ENCODE measurements at regions not wholly inside any gene's neighbourhood (a gene's known extent, or its start where the extent isn't known, plus 50 kb on each side); places are given as distances from the start of the nearest gene placed in this dataset.

- ChIA-PET POLR2A (no interaction called here), RAD21 (ENCODE audit: low non-redundant PET in 1 of 2, low total read pairs in 2 of 2, uncharacterized antibody in 2 of 2, unreplicated experiment in 2 of 2) (no interaction called here), CTCF (interaction anchor here (9.1 kb wide), 1 partner anchor 172 kb away, joined by 232 read pairs; no protein-coding TSS in a partner anchor)
- H3K36me3 ChIP-seq (ENCODE audit: control insufficient read depth in 1 of 2, insufficient read depth in 2 of 2, low read length in 2 of 2) = no peaks in the 10 kb centered on the region
- no peak for TF ChIP-seq CBX3 (IDR thresholded peaks at IDR 0.05; ENCODE audit: low read depth)
- TF ChIP-seq ZBTB33 (IDR thresholded peaks at IDR 0.05; ENCODE audit: extremely low read depth, insufficient replicate concordance, low read length) = no peak
- no peak for TF ChIP-seq CEBPB (IDR thresholded peaks at IDR 0.05; ENCODE audit: low read depth)
- no peak for TF ChIP-seq ZNF274 (IDR thresholded peaks at IDR 0.05; ENCODE audit: low read depth, low read length)
- no peak for TF ChIP-seq YY1 (IDR thresholded peaks at IDR 0.05; ENCODE audit: extremely low read depth, insufficient replicate concordance, low read depth, low read length)
- no peak for TF ChIP-seq EZH2phosphoT487 (IDR thresholded peaks at IDR 0.05; ENCODE audit: borderline replicate concordance)
- TF ChIP-seq TCF7L2 (IDR thresholded peaks at IDR 0.05; ENCODE audit: borderline replicate concordance, extremely low read depth, insufficient read depth, insufficient read length) = no peak
- TF ChIP-seq EZH2 (IDR thresholded peaks at IDR 0.05) = no peak
- TF ChIP-seq EGR1 (IDR thresholded peaks at IDR 0.05; ENCODE audit: low read depth) = no peak
- TF ChIP-seq POLR2AphosphoS5 (IDR thresholded peaks at IDR 0.05; ENCODE audit: low read depth, low read length) = no peak
- H3K27ac ChIP-seq (ENCODE audit: low read depth, low read length) = no peak overlapping the region
- no peak overlapping the region for H3K9ac ChIP-seq (ENCODE audit: low read length)
- no peak overlapping the region for H3K4me3 ChIP-seq (replicated peaks in 1 of 2; ENCODE audit: low read depth in 1 of 2, low read length in 2 of 2)
- H3K9me3 ChIP-seq (ENCODE audit: control insufficient read depth in 1 of 2, insufficient read depth in 1 of 2, low read depth in 1 of 2, low read length in 2 of 2) = no peaks in the 10 kb centered on the region
- H3K4me1 ChIP-seq (ENCODE audit: control insufficient read depth in 1 of 2, insufficient read depth in 2 of 2, low read length in 2 of 2) = no peaks in the 10 kb centered on the region
- DNase-seq (ENCODE audit: low read depth, low spot score) = no peak
- H4K20me1 ChIP-seq (ENCODE audit: insufficient read depth) = no peaks in the 10 kb centered on the region
- no peak overlapping the region for H2AFZ ChIP-seq (ENCODE audit: low read depth, low read length, poor library complexity, severe bottlenecking)
- intact Hi-C loops (cut with micrococcal nuclease) = no loop called here
- no peak for ATAC-seq
- no peak overlapping the region for H3K4me2 ChIP-seq (ENCODE audit: low read length)
- no TSS peak for BruUV-seq (replicated peaks)
- H3K79me2 ChIP-seq (ENCODE audit: insufficient read depth, low read length) = no peaks in the 10 kb centered on the region
- no peaks in the 10 kb centered on the region for H3K9me2 ChIP-seq (ENCODE audit: insufficient read depth)
- H3K27me3 ChIP-seq (ENCODE audit: insufficient read depth, low read length) = peaks cover 57% of the 10 kb centered on the region
Measured at GRCh38 chr16:85992779-85993178, 93.8 kb downstream of the IRF8 start.
